Stimulated activated naive CD8-positive, alpha-beta T cell treated with anti-CD3 and anti-CD28 coated beads, Interleukin-15, Interleukin-2, amounts not matched to agents 100 ng/mL and 50 ng/mL, for 24 hours (primary cell): ENCODE measurements at regions not wholly inside any gene's neighbourhood (a gene's known extent, or its start where the extent isn't known, plus 50 kb on each side); places are given as distances from the start of the nearest gene placed in this dataset.

Experiments
- H3K27ac Mint-ChIP-seq: one replicate; pipeline ENCODE4 v1.8.0; 2021; ENCODE audit warnings: mild to moderate bottlenecking, mixed read lengths
- H3K27me3 Mint-ChIP-seq: one replicate; pipeline ENCODE4 v1.8.0; 2021; ENCODE audit warnings: mixed read lengths
- H3K36me3 Mint-ChIP-seq: one replicate; pipeline ENCODE4 v1.8.0; 2021; ENCODE audit warnings: low read depth, mixed read lengths
- H3K4me1 Mint-ChIP-seq: one replicate; pipeline ENCODE4 v1.8.0; 2021; ENCODE audit warnings: low read depth, mixed read lengths
- H3K4me3 Mint-ChIP-seq: one replicate; pipeline ENCODE4 v1.8.0; 2021; ENCODE audit warnings: mild to moderate bottlenecking, mixed read lengths
- H3K9me3 Mint-ChIP-seq: one replicate; pipeline ENCODE4 v1.8.0; 2021; ENCODE audit warnings: mixed read lengths

DNA sequence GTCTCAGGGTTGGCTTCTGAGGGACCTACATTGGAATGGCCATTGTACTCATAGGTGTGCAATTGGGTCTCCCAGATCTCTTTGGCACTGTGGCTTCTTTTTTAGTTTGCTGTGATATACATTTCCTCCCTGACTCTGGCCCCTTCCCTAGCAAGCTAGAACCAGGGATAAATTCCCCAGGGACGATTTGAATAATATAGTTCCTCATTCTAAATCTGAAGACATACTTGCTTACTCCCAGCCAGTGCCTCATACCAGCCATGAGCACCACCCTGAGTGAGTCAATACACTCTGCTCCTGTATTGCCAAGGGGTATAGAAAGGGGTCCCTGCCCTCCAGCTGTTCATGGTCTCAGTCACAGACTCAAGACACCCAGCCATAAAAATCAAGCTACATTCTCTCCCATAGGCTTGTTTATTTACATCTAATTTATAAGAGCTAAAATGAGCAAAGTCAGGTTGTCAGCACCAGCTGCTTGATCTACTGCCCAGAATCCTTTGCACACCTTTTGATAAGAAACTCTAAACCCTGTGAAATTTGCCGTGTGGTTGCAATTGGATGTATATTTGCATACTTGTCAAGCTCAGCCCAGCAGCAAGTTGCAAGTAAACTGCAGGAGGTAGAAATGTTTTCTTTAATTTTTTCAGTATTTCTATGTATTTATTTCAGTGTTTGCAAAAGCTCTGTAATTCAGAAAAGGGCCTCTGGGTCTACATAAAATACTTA lies 219.9 kb upstream of the IRX1 start:
- no peaks in the 10 kb centered on the region for H3K27me3 Mint-ChIP-seq
- no peaks in the 10 kb centered on the region for H3K36me3 Mint-ChIP-seq
- H3K9me3 Mint-ChIP-seq, result peaks cover 11% of the 10 kb centered on the region
- no peak overlapping the region for H3K4me3 Mint-ChIP-seq
- H3K4me1 Mint-ChIP-seq, result no peaks in the 10 kb centered on the region
- no peak overlapping the region for H3K27ac Mint-ChIP-seq

DNA sequence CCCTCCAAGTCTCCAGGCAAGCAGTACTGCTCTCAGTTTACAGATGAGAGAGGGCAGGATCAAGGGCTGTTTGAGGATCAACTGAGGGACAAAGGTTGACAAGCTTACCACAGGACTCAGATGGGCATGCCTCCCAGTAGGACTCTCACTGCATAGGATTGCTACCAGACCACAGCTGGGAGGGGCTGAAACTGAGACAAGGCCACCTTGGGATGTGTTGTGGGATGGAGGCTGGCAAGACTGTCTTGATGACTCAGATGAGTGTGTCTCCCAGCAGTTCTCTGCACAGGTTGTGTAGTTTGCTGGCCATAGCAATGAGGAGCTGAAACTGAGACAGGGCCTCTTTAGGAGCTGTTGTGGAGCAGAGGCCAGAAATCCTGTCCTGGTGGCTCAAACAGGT lies 222.2 kb upstream of the IRX1 start:
- H3K27me3 Mint-ChIP-seq, result no peaks in the 10 kb centered on the region
- H3K36me3 Mint-ChIP-seq, result no peaks in the 10 kb centered on the region
- no peak overlapping the region for H3K4me3 Mint-ChIP-seq
- H3K4me1 Mint-ChIP-seq, result no peaks in the 10 kb centered on the region
- no peak overlapping the region for H3K27ac Mint-ChIP-seq
- peaks cover 11% of the 10 kb centered on the region for H3K9me3 Mint-ChIP-seq

GRCh38 chr5:3372289-3372688 lies 223.3 kb upstream of the IRX1 start:
- Mint-ChIP-seq H3K4me1 (no peaks in the 10 kb centered on the region), H3K9me3 (peaks cover 11% of the 10 kb centered on the region), H3K36me3 (no peaks in the 10 kb centered on the region), H3K27ac (no peak overlapping the region), H3K27me3 (no peaks in the 10 kb centered on the region), H3K4me3 (no peak overlapping the region)

GRCh38 chr5:3365501-3366215 lies 230.0 kb upstream of the IRX1 start:
- Mint-ChIP-seq H3K4me3 (no peak overlapping the region), H3K27me3 (no peaks in the 10 kb centered on the region), H3K27ac (no peak overlapping the region), H3K4me1 (no peaks in the 10 kb centered on the region), H3K36me3 (no peaks in the 10 kb centered on the region), H3K9me3 (no peaks in the 10 kb centered on the region)

DNA sequence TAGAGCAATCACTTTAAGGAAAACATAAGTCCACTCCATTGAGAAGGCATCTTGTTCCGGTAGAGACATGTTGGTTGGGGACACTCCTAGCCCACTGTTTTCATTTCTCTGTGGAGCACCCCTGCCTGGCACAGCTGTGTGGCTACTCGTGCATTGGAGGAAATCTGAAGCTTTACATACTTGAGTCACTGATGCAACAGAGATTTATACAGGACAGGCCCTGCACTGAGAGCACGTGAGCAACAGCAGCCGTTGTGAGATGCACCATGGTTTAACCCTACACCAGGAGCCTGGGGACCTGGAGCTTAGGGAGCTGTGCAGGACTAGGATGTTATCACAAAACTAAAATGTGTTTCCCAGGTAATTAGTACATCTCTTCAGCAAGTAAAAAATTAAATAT lies 230.7 kb upstream of the IRX1 start:
- H3K36me3 Mint-ChIP-seq, result no peaks in the 10 kb centered on the region
- H3K4me1 Mint-ChIP-seq, result no peaks in the 10 kb centered on the region
- H3K27me3 Mint-ChIP-seq, result no peaks in the 10 kb centered on the region
- no peaks in the 10 kb centered on the region for H3K9me3 Mint-ChIP-seq
- H3K4me3 Mint-ChIP-seq, result no peak overlapping the region
- no peak overlapping the region for H3K27ac Mint-ChIP-seq

- no peaks in the 10 kb centered on the region for H3K27me3 Mint-ChIP-seq
- no peak overlapping the region for H3K27ac Mint-ChIP-seq
- H3K36me3 Mint-ChIP-seq, result no peaks in the 10 kb centered on the region
Measured at GRCh38 chr5:3364433-3364832, 231.2 kb upstream of the IRX1 start.

GRCh38 chr5:3362606-3362910 lies 233.1 kb upstream of the IRX1 start:
- H3K36me3 Mint-ChIP-seq, result no peaks in the 10 kb centered on the region
- H3K27me3 Mint-ChIP-seq, result no peaks in the 10 kb centered on the region
- no peak overlapping the region for H3K27ac Mint-ChIP-seq

More at GRCh38 chr5:3364433-3364832, 231.2 kb upstream of the IRX1 start:
- Mint-ChIP-seq H3K9me3 (no peaks in the 10 kb centered on the region), H3K4me3 (no peak overlapping the region), H3K4me1 (no peaks in the 10 kb centered on the region)

GRCh38 chr5:3361811-3362605 lies 233.6 kb upstream of the IRX1 start:
- H3K27me3 Mint-ChIP-seq, result no peaks in the 10 kb centered on the region
- H3K4me3 Mint-ChIP-seq, result no peak overlapping the region
- H3K27ac Mint-ChIP-seq, result no peak overlapping the region
- H3K4me1 Mint-ChIP-seq, result no peaks in the 10 kb centered on the region
- no peaks in the 10 kb centered on the region for H3K36me3 Mint-ChIP-seq
- no peaks in the 10 kb centered on the region for H3K9me3 Mint-ChIP-seq

More at GRCh38 chr5:3362606-3362910, 233.1 kb upstream of the IRX1 start:
- no peaks in the 10 kb centered on the region for H3K9me3 Mint-ChIP-seq
- H3K4me1 Mint-ChIP-seq, result no peaks in the 10 kb centered on the region
- H3K4me3 Mint-ChIP-seq, result no peak overlapping the region

DNA sequence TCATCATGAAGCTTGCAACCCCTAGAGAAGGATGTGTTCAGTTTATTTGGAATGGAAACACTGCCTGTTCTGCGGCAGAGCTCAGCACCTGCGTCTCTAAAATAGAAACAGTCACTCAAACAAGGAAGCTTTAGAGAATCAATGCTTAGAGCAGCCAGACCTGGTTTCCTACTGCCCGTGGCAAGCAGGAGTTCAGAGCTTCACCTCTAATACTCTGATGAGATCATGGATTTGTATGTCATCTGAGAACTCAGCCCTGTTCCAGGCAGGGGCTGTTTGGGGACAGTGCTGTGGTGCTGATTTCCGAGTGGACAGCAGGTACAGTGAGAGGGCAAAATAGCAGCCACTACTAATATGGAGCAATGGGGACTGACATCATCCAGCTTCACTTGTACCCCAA lies 236.0 kb upstream of the IRX1 start:
- Mint-ChIP-seq H3K36me3 (no peaks in the 10 kb centered on the region), H3K27ac (no peak overlapping the region), H3K9me3 (no peaks in the 10 kb centered on the region), H3K4me1 (no peaks in the 10 kb centered on the region), H3K27me3 (no peaks in the 10 kb centered on the region), H3K4me3 (no peak overlapping the region)

DNA sequence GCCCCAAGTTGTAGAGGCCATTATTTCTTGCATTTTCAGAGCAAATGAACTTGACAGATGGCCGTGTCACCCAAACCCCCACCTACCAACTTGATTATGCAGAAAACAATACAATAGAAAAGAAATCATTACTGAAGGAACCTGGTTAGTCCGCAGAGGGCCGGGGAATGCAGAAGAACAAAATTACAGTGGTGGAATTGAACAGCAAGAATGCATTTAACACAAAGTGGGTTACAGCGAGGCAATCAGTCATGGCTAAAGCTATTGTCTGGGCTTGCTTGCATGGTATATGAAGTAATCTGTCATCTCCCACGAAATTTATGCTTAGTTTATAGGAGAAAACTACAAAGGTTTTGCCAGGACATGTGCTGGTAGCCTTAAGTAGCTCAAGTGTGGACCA lies 238.3 kb upstream of the IRX1 start:
- Mint-ChIP-seq H3K27ac (no peak overlapping the region), H3K27me3 (no peaks in the 10 kb centered on the region), H3K9me3 (no peaks in the 10 kb centered on the region), H3K4me1 (no peaks in the 10 kb centered on the region), H3K36me3 (no peaks in the 10 kb centered on the region), H3K4me3 (no peak overlapping the region)

- no peaks in the 10 kb centered on the region for H3K4me1 Mint-ChIP-seq
- H3K4me3 Mint-ChIP-seq, result no peak overlapping the region
- H3K27ac Mint-ChIP-seq, result no peak overlapping the region
- no peaks in the 10 kb centered on the region for H3K27me3 Mint-ChIP-seq
- no peaks in the 10 kb centered on the region for H3K9me3 Mint-ChIP-seq
- H3K36me3 Mint-ChIP-seq, result no peaks in the 10 kb centered on the region
Measured at GRCh38 chr5:3356016-3356415, 239.6 kb upstream of the IRX1 start.

DNA sequence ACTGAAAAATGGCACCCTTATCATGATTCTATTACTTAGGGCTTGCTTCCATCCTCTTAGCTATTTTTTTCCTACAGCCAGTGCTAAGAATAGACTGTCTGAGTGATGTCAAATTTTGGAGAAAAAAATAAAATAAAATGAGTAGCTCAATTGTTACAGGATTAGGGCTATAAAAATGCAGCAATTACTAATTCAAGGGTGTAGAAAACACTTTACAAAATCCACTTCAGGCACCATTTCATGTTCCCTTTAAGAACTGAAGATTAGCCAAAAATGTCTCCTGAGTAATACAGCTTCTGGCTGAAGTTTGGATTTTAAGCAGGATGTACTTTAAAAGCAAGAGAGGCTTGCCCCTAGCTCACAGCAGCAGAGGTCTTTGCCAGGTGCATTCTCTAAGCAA lies 240.5 kb upstream of the IRX1 start:
- Mint-ChIP-seq H3K4me3 (no peak overlapping the region), H3K27ac (no peak overlapping the region), H3K36me3 (no peaks in the 10 kb centered on the region), H3K9me3 (no peaks in the 10 kb centered on the region), H3K27me3 (no peaks in the 10 kb centered on the region), H3K4me1 (no peaks in the 10 kb centered on the region)

DNA sequence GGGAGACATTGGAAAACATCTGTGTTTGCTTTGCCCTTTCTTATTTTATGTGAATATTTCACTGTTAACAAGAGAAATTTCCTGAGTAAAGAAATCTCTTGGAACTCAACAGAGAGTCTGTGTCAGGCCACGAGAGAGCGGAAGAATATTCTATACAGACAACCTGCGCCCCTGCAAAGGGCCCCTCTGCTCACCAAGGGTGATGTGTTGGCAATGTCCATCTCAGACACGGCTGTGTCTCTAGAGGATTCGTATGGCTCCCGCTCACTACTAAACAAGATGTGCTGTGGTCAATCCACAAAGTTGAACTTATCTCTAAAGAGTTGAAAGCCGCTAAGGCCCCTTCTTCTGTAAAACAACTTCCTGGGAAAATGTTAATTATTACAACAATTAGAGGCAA lies 241.0 kb upstream of the IRX1 start:
- H3K9me3 Mint-ChIP-seq, result no peaks in the 10 kb centered on the region
- H3K4me3 Mint-ChIP-seq, result no peak overlapping the region
- no peaks in the 10 kb centered on the region for H3K27me3 Mint-ChIP-seq
- H3K36me3 Mint-ChIP-seq, result no peaks in the 10 kb centered on the region
- no peaks in the 10 kb centered on the region for H3K4me1 Mint-ChIP-seq
- H3K27ac Mint-ChIP-seq, result no peak overlapping the region

DNA sequence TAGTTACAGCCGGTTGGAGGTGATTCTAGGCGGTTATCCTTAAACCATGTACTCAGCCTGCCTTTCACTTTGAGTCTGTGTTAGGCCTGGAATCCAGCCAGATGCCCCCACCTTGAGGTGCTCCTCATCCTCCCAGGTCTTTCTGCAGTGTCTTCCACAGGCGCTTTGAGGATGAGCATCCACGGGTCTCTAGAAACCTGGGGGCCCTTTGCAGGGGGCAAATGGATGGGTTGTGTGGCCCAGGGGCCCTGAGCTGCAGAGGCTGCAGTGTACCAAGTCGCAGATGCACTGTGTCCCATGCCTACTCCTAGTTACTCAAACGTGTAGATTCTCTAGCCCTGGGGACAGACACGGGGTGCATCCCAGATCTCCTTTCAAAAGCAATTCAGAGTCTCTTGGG lies 242.1 kb upstream of the IRX1 start:
- no peak overlapping the region for H3K27ac Mint-ChIP-seq
- H3K36me3 Mint-ChIP-seq, result no peaks in the 10 kb centered on the region
- no peak overlapping the region for H3K4me3 Mint-ChIP-seq
- H3K9me3 Mint-ChIP-seq, result no peaks in the 10 kb centered on the region
- H3K4me1 Mint-ChIP-seq, result no peaks in the 10 kb centered on the region
- H3K27me3 Mint-ChIP-seq, result no peaks in the 10 kb centered on the region

DNA sequence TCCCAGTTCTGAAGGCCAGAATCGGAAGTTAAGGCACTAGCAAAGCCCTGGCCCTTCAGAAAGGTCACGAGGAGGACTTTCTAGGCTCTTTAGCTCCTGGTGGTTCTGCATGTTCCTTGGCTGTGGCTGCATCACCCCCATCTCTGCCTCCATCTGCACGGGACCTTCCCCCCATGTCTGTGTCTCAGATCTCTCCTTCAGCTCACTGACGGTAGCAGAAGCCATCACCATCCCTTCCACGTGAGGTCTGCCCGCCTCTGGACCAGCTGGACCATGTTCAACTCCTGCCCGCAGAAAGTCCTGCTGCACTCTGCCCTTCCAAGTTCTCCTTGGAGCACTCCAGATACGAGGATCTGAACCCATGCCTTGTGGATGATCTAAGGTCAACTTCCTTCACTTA lies 242.9 kb upstream of the IRX1 start:
- Mint-ChIP-seq H3K4me3 (no peak overlapping the region), H3K36me3 (no peaks in the 10 kb centered on the region), H3K4me1 (no peaks in the 10 kb centered on the region), H3K27ac (no peak overlapping the region), H3K9me3 (no peaks in the 10 kb centered on the region), H3K27me3 (no peaks in the 10 kb centered on the region)
